WTC11 (cell line): ENCODE measurements at regions not wholly inside any gene's neighbourhood (a gene's known extent, or its start where the extent isn't known, plus 50 kb on each side); places are given as distances from the start of the nearest gene placed in this dataset.

Source experiments
- ATAC-seq: fragments of 200-7000 bp; cut with Tn5 transposase; 2 replicates; pipeline ENCODE4 v1.10.0; 2021; ENCODE audit warnings: mild to moderate bottlenecking, moderate library complexity
- CTCF ChIA-PET: fragments of 300-600 bp; sonication (Branson Sonifier 250); formaldehyde crosslinking; loops from one replicate; lab custom pipeline; 2021; ENCODE audit warnings: antibody characterized with exemption; lab: Charles Lee
- POLR2A ChIA-PET: fragments of 350-600 bp; sonication (Branson Sonifier 250); formaldehyde crosslinking; loops from one replicate; lab custom pipeline; 2021; ENCODE audit warnings: antibody characterized with exemption; lab: Charles Lee
- DNase-seq: peaks from one replicate; pipeline ENCODE4 v3.0.0; 2021; ENCODE audit warnings: low spot score
- H3K27ac Mint-ChIP-seq: 2 replicates; pipeline ENCODE4 v1.8.0; 2021; ENCODE audit warnings: mixed read lengths
- H3K27me3 Mint-ChIP-seq: 2 replicates; pipeline ENCODE4 v1.8.0; 2021; ENCODE audit warnings: low read depth, mild to moderate bottlenecking, moderate library complexity, mixed read lengths
- H3K36me3 Mint-ChIP-seq: 2 replicates; pipeline ENCODE4 v1.8.0; 2021; ENCODE audit warnings: mixed read lengths
- H3K4me1 Mint-ChIP-seq: 2 replicates; pipeline ENCODE4 v1.8.0; 2022; ENCODE audit warnings: mixed read lengths
- H3K4me3 Mint-ChIP-seq: 2 replicates; pipeline ENCODE4 v1.8.0; 2021; ENCODE audit warnings: mild to moderate bottlenecking, moderate library complexity, mixed read lengths
- H3K9me3 Mint-ChIP-seq: 2 replicates; pipeline ENCODE4 v1.8.0; 2021; ENCODE audit warnings: mixed read lengths
- FOXP1 ChIP-seq: sonication (generic); formaldehyde crosslinking; IDR thresholded peaks from 2 replicates; pipeline ENCODE4 v1.8.0; 2022; ENCODE audit warnings: missing genetic modification reagents, mild to moderate bottlenecking, moderate library complexity, borderline replicate concordance
- IRF1 ChIP-seq: sonication (generic); formaldehyde crosslinking; IDR thresholded peaks from 2 replicates; pipeline ENCODE4 v1.8.0; 2023; ENCODE audit warnings: missing genetic modification reagents
- IRF2 ChIP-seq: sonication (generic); formaldehyde crosslinking; IDR thresholded peaks from 2 replicates; pipeline ENCODE4 v1.8.0; 2022; ENCODE audit warnings: low read depth, missing genetic modification reagents, borderline replicate concordance
- JAZF1 ChIP-seq: fragments of 250-450 bp; sonication (Bioruptor Pico); IDR thresholded peaks from 2 replicates; pipeline ENCODE4 v1.9.0; 2021; ENCODE audit warnings: moderate library complexity, mild to moderate bottlenecking, inconsistent platforms
- MXD4 ChIP-seq: fragments of 250-450 bp; sonication (Bioruptor Pico); IDR thresholded peaks from 2 replicates; pipeline ENCODE4 v1.8.0; 2021; ENCODE audit warnings: mild to moderate bottlenecking, moderate library complexity, borderline replicate concordance
- PREB ChIP-seq: sonication (generic); formaldehyde crosslinking; IDR thresholded peaks from 2 replicates; pipeline ENCODE4 v1.8.1; 2022; ENCODE audit warnings: mild to moderate bottlenecking, missing genetic modification reagents, moderate library complexity, borderline replicate concordance
- TCF7 ChIP-seq: sonication (generic); formaldehyde crosslinking; IDR thresholded peaks from 2 replicates; pipeline ENCODE4 v1.8.0; 2022; ENCODE audit warnings: mild to moderate bottlenecking, low read depth, missing genetic modification reagents, moderate library complexity
- ZBTB21 ChIP-seq: sonication (generic); formaldehyde crosslinking; IDR thresholded peaks from 2 replicates; pipeline ENCODE4 v1.8.1; 2023; ENCODE audit warnings: mild to moderate bottlenecking, missing genetic modification reagents, borderline replicate concordance
- ZNF121 ChIP-seq: sonication (generic); formaldehyde crosslinking; IDR thresholded peaks from 2 replicates; pipeline ENCODE4 v1.8.0; 2023; ENCODE audit warnings: missing genetic modification reagents
- ZNF219 ChIP-seq: sonication (generic); formaldehyde crosslinking; IDR thresholded peaks from 2 replicates; pipeline ENCODE4 v1.8.0; 2023; ENCODE audit warnings: missing genetic modification reagents, mild to moderate bottlenecking, borderline replicate concordance
- ZNF317 ChIP-seq: sonication (generic); formaldehyde crosslinking; IDR thresholded peaks from 2 replicates; pipeline ENCODE4 v1.8.1; 2023; ENCODE audit warnings: low read depth, mild to moderate bottlenecking, moderate library complexity, missing genetic modification reagents, borderline replicate concordance
- ZNF425 ChIP-seq: fragments of 250-450 bp; sonication (Bioruptor Pico); conservative IDR thresholded peaks from 2 replicates; pipeline ENCODE4 v1.9.0; 2021; ENCODE audit warnings: mild to moderate bottlenecking
- ZNF512 ChIP-seq: sonication (generic); formaldehyde crosslinking; IDR thresholded peaks from 2 replicates; pipeline ENCODE4 v1.8.1; 2022; ENCODE audit warnings: missing genetic modification reagents, borderline replicate concordance
- TF ChIP-seq, protein P1 (sequence below): sonication (generic); formaldehyde crosslinking; IDR thresholded peaks from 2 replicates; pipeline ENCODE4 v1.8.1; 2023; ENCODE audit warnings: mild to moderate bottlenecking, missing genetic modification reagents, moderate library complexity
- TF ChIP-seq, protein P2 (sequence below): sonication (generic); formaldehyde crosslinking; IDR thresholded peaks from 2 replicates; pipeline ENCODE4 v1.8.1; 2022; ENCODE audit warnings: low read depth, mild to moderate bottlenecking, moderate library complexity, missing genetic modification reagents, borderline replicate concordance
- TF ChIP-seq, protein P3 (sequence below): sonication (generic); formaldehyde crosslinking; IDR thresholded peaks from 2 replicates; pipeline ENCODE4 v1.8.1; 2023; ENCODE audit warnings: mild to moderate bottlenecking, missing genetic modification reagents
- TF ChIP-seq, protein P4 (sequence below): sonication (generic); formaldehyde crosslinking; IDR thresholded peaks from 2 replicates; pipeline ENCODE4 v1.8.1; 2023; ENCODE audit warnings: mild to moderate bottlenecking, missing genetic modification reagents, borderline replicate concordance

DNA sequence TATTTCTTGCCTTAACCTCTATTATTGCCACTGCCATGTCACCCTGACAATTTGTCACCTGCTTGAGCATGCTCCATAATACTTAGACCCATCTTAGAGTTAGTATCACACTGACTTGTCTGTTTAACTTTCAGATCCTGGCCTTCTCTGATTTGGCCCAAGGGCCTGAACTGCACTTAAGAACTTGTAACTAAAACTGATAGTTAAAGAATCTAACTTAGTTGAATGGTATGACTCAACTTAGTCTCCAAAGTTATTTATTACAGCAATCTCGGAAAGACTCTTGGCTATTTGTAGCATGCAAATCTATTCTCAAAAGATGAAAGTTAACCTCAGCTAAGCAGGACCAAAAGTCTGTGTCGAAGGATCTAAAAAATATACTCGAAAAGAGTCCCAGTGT is 72.3 kb downstream of the IGSF1 start:
- H3K4me3 Mint-ChIP-seq = no peak overlapping the region
- ATAC-seq (no peak), DNase-seq (no peak)
- H3K9me3 Mint-ChIP-seq = no peaks in the 10 kb centered on the region
- H3K4me1 Mint-ChIP-seq = peaks cover 17% of the 10 kb centered on the region
- POLR2A ChIA-PET = no interaction called here
- peaks cover 23% of the 10 kb centered on the region for H3K27me3 Mint-ChIP-seq
- no peak for TF ChIP-seq JAZF1 (CRISPR knock-in tag)
- no peak for TF ChIP-seq IRF1 (CRISPR knock-in tag)
- TF ChIP-seq ZBTB21 (CRISPR knock-in tag) = no peak
- TF ChIP-seq IRF2 (CRISPR knock-in tag) = no peak
- TF ChIP-seq ZNF121 (CRISPR knock-in tag) = no peak
- no peak for TF ChIP-seq MXD4 (CRISPR knock-in tag)
- TF ChIP-seq ZNF219 (CRISPR knock-in tag) = no peak
- TF ChIP-seq ZNF425 (CRISPR knock-in tag) = no peak
- TF ChIP-seq FOXP1 (CRISPR knock-in tag) = no peak
- TF ChIP-seq, protein P1, sequence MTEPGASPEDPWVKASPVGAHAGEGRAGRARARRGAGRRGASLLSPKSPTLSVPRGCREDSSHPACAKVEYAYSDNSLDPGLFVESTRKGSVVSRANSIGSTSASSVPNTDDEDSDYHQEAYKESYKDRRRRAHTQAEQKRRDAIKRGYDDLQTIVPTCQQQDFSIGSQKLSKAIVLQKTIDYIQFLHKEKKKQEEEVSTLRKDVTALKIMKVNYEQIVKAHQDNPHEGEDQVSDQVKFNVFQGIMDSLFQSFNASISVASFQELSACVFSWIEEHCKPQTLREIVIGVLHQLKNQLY (CRISPR knock-in tag) = no peak
- no peak for TF ChIP-seq TCF7 (CRISPR knock-in tag)
- TF ChIP-seq, protein P2, sequence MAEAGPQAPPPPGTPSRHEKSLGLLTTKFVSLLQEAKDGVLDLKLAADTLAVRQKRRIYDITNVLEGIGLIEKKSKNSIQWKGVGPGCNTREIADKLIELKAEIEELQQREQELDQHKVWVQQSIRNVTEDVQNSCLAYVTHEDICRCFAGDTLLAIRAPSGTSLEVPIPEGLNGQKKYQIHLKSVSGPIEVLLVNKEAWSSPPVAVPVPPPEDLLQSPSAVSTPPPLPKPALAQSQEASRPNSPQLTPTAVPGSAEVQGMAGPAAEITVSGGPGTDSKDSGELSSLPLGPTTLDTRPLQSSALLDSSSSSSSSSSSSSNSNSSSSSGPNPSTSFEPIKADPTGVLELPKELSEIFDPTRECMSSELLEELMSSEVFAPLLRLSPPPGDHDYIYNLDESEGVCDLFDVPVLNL (CRISPR knock-in tag) = no peak
- TF ChIP-seq PREB = no peak
- TF ChIP-seq ZNF512 (CRISPR knock-in tag) = no peak
- TF ChIP-seq, protein P3, sequence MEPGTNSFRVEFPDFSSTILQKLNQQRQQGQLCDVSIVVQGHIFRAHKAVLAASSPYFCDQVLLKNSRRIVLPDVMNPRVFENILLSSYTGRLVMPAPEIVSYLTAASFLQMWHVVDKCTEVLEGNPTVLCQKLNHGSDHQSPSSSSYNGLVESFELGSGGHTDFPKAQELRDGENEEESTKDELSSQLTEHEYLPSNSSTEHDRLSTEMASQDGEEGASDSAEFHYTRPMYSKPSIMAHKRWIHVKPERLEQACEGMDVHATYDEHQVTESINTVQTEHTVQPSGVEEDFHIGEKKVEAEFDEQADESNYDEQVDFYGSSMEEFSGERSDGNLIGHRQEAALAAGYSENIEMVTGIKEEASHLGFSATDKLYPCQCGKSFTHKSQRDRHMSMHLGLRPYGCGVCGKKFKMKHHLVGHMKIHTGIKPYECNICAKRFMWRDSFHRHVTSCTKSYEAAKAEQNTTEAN = no peak
- TF ChIP-seq, protein P4, sequence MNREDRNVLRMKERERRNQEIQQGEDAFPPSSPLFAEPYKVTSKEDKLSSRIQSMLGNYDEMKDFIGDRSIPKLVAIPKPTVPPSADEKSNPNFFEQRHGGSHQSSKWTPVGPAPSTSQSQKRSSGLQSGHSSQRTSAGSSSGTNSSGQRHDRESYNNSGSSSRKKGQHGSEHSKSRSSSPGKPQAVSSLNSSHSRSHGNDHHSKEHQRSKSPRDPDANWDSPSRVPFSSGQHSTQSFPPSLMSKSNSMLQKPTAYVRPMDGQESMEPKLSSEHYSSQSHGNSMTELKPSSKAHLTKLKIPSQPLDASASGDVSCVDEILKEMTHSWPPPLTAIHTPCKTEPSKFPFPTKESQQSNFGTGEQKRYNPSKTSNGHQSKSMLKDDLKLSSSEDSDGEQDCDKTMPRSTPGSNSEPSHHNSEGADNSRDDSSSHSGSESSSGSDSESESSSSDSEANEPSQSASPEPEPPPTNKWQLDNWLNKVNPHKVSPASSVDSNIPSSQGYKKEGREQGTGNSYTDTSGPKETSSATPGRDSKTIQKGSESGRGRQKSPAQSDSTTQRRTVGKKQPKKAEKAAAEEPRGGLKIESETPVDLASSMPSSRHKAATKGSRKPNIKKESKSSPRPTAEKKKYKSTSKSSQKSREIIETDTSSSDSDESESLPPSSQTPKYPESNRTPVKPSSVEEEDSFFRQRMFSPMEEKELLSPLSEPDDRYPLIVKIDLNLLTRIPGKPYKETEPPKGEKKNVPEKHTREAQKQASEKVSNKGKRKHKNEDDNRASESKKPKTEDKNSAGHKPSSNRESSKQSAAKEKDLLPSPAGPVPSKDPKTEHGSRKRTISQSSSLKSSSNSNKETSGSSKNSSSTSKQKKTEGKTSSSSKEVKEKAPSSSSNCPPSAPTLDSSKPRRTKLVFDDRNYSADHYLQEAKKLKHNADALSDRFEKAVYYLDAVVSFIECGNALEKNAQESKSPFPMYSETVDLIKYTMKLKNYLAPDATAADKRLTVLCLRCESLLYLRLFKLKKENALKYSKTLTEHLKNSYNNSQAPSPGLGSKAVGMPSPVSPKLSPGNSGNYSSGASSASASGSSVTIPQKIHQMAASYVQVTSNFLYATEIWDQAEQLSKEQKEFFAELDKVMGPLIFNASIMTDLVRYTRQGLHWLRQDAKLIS (CRISPR knock-in tag) = no peak
- no peak for TF ChIP-seq ZNF317 (CRISPR knock-in tag)
- H3K27ac Mint-ChIP-seq = no peak overlapping the region
- CTCF ChIA-PET = no interaction called here
- H3K36me3 Mint-ChIP-seq = no peaks in the 10 kb centered on the region
